ENCODE measurements at regions not wholly inside any gene's neighbourhood (a gene's known extent, or its start where the extent isn't known, plus 50 kb on each side); places are given as distances from the start of the nearest gene placed in this dataset.

GRCh38 chr14:37721976-37722659, 126.7 kb downstream of the TTC6 start:
- no peak for DNase-seq (ENCODE audit: low spot score)
- H3K4me3 Mint-ChIP-seq (ENCODE audit: unreplicated experiment), result no peak overlapping the region
- no peaks in the 10 kb centered on the region for H3K36me3 Mint-ChIP-seq (ENCODE audit: low read depth, unreplicated experiment)
- no peak for TF ChIP-seq CTCF (IDR thresholded peaks at IDR 0.05; ENCODE audit: unreplicated experiment)
- no peak overlapping the region for H3K27ac Mint-ChIP-seq (ENCODE audit: unreplicated experiment)
- no peaks in the 10 kb centered on the region for H3K9me3 Mint-ChIP-seq (ENCODE audit: unreplicated experiment)
- H3K4me1 Mint-ChIP-seq (ENCODE audit: unreplicated experiment), result no peaks in the 10 kb centered on the region
- no peaks in the 10 kb centered on the region for H3K27me3 Mint-ChIP-seq (ENCODE audit: unreplicated experiment)

- H3K27ac Mint-ChIP-seq (ENCODE audit: unreplicated experiment), result no peak overlapping the region
- no peak for TF ChIP-seq CTCF (IDR thresholded peaks at IDR 0.05; ENCODE audit: unreplicated experiment)
- H3K4me3 Mint-ChIP-seq (ENCODE audit: unreplicated experiment), result no peak overlapping the region
- no peaks in the 10 kb centered on the region for H3K27me3 Mint-ChIP-seq (ENCODE audit: unreplicated experiment)
- no peaks in the 10 kb centered on the region for H3K4me1 Mint-ChIP-seq (ENCODE audit: unreplicated experiment)
- no peak for DNase-seq (ENCODE audit: low spot score)
- H3K36me3 Mint-ChIP-seq (ENCODE audit: low read depth, unreplicated experiment), result no peaks in the 10 kb centered on the region
- no peaks in the 10 kb centered on the region for H3K9me3 Mint-ChIP-seq (ENCODE audit: unreplicated experiment)
Observed at GRCh38 chr14:37723515-37723914, 128.1 kb downstream of the TTC6 start.

- Mint-ChIP-seq H3K36me3 (ENCODE audit: low read depth, unreplicated experiment) (no peaks in the 10 kb centered on the region), H3K4me1 (ENCODE audit: unreplicated experiment) (no peaks in the 10 kb centered on the region), H3K4me3 (ENCODE audit: unreplicated experiment) (no peak overlapping the region), H3K27me3 (ENCODE audit: unreplicated experiment) (no peaks in the 10 kb centered on the region), H3K9me3 (ENCODE audit: unreplicated experiment) (no peaks in the 10 kb centered on the region), H3K27ac (ENCODE audit: unreplicated experiment) (no peak overlapping the region)
- DNase-seq (ENCODE audit: low spot score), result no peak
- TF ChIP-seq CTCF (IDR thresholded peaks at IDR 0.05; ENCODE audit: unreplicated experiment), result no peak
Observed at GRCh38 chr14:37726708-37727107, 131.3 kb downstream of the TTC6 start.

GRCh38 chr14:37729218-37729617, 133.8 kb downstream of the TTC6 start:
- Mint-ChIP-seq H3K9me3 (ENCODE audit: unreplicated experiment) (no peaks in the 10 kb centered on the region), H3K36me3 (ENCODE audit: low read depth, unreplicated experiment) (no peaks in the 10 kb centered on the region), H3K27ac (ENCODE audit: unreplicated experiment) (no peak overlapping the region), H3K27me3 (ENCODE audit: unreplicated experiment) (no peaks in the 10 kb centered on the region), H3K4me3 (ENCODE audit: unreplicated experiment) (no peak overlapping the region), H3K4me1 (ENCODE audit: unreplicated experiment) (no peaks in the 10 kb centered on the region)
- no peak for TF ChIP-seq CTCF (IDR thresholded peaks at IDR 0.05; ENCODE audit: unreplicated experiment)
- DNase-seq (ENCODE audit: low spot score), result no peak

GRCh38 chr14:37731094-37731493, 135.7 kb downstream of the TTC6 start:
- TF ChIP-seq CTCF (IDR thresholded peaks at IDR 0.05; ENCODE audit: unreplicated experiment), result no peak
- Mint-ChIP-seq H3K27me3 (ENCODE audit: unreplicated experiment) (no peaks in the 10 kb centered on the region), H3K9me3 (ENCODE audit: unreplicated experiment) (no peaks in the 10 kb centered on the region), H3K4me1 (ENCODE audit: unreplicated experiment) (no peaks in the 10 kb centered on the region), H3K36me3 (ENCODE audit: low read depth, unreplicated experiment) (no peaks in the 10 kb centered on the region), H3K4me3 (ENCODE audit: unreplicated experiment) (no peak overlapping the region), H3K27ac (ENCODE audit: unreplicated experiment) (no peak overlapping the region)
- no peak for DNase-seq (ENCODE audit: low spot score)

All from endothelial cell (in vitro differentiated cells).